ENCODE measurements at regions not wholly inside any gene's neighbourhood (a gene's known extent, or its start where the extent isn't known, plus 50 kb on each side); places are given as distances from the start of the nearest gene placed in this dataset.

GRCh38 chr11:104796301-104796700 is 102.0 kb downstream of the CASP12 start:
- Histone ChIP-seq H2BK20ac (ENCODE audit: low read length) (no peak overlapping the region), H2AK5ac (ENCODE audit: low read depth, low read length) (no peak overlapping the region), H3K36me3 (ENCODE audit: control insufficient read depth in 2 of 4, insufficient read depth in 4 of 4, low read length in 3 of 4) (no peaks in the 10 kb centered on the region), H3K9ac (replicated peaks in 1 of 4; ENCODE audit: extremely low read depth in 1 of 4, low read depth in 3 of 4, low read length in 3 of 4) (no peak overlapping the region), H3K79me2 (ENCODE audit: control insufficient read depth in 1 of 2, insufficient read depth in 2 of 2, low read length in 2 of 2) (no peaks in the 10 kb centered on the region), H3K4me2 (ENCODE audit: insufficient read depth in 1 of 2, low read depth in 2 of 2, low read length in 2 of 2) (no peak overlapping the region), H3K27ac (ENCODE audit: low read depth, low read length) (no peak overlapping the region), H2BK12ac (ENCODE audit: low read depth, low read length) (no peak overlapping the region), H3K14ac (ENCODE audit: insufficient read length) (no peak overlapping the region), H3K23me2 (ENCODE audit: low read depth, low read length) (no peaks in the 10 kb centered on the region), H3K79me1 (ENCODE audit: low read depth, low read length) (no peaks in the 10 kb centered on the region), H3K4me3 (ENCODE audit: extremely low read depth in 1 of 4, insufficient read depth in 2 of 4, low read depth in 3 of 4, low read length in 4 of 4) (no peak overlapping the region), H2AFZ (ENCODE audit: low read length) (no peak overlapping the region), H3K56ac (replicated peaks; ENCODE audit: insufficient read length, low read depth, low read length) (no peak overlapping the region), H4K5ac (ENCODE audit: insufficient read length, low read depth, low read length) (no peak overlapping the region), H3K9me3 (ENCODE audit: insufficient read depth in 2 of 2, low read depth in 1 of 2, low read length in 1 of 2) (peaks cover 0 to 2% of the 10 kb centered on the region in 2 experiments; a peak in 1 of 4 replicates), H2BK120ac (replicated peaks; ENCODE audit: low read depth, low read length) (no peak overlapping the region), H3K4ac (replicated peaks; ENCODE audit: insufficient read length, low read depth, low read length) (no peak overlapping the region), H3K4me1 (replicated peaks in 1 of 4; ENCODE audit: control insufficient read depth in 3 of 4, insufficient read depth in 4 of 4, low read length in 3 of 4) (no peaks in the 10 kb centered on the region), H3K18ac (ENCODE audit: extremely low read depth, low read length) (no peak overlapping the region), H2BK5ac (ENCODE audit: low read depth, low read length) (no peak overlapping the region), H3K23ac (ENCODE audit: insufficient read length) (no peak overlapping the region), H4K20me1 (replicated peaks in 1 of 2; ENCODE audit: control insufficient read depth in 1 of 2, insufficient read depth in 2 of 2, low read length in 2 of 2) (no peaks in the 10 kb centered on the region), H4K91ac (replicated peaks; ENCODE audit: insufficient read length, low read length) (no peak overlapping the region), H2BK15ac (ENCODE audit: low read length) (no peak overlapping the region), H4K8ac (ENCODE audit: extremely low read depth, insufficient read depth, low read length) (no peak overlapping the region), H3K27me3 (replicated peaks in 1 of 4; ENCODE audit: control insufficient read depth in 3 of 4, extremely low read depth in 1 of 4, insufficient read depth in 3 of 4, low read length in 3 of 4) (no peaks in the 10 kb centered on the region)
- no peak for DNase-seq (ENCODE audit: low read depth in 1 of 2, low spot score in 2 of 2)
- CTCF ChIA-PET (ENCODE audit: partially characterized antibody) = no interaction called here
- POLR2A ChIA-PET (ENCODE audit: partially characterized antibody) = no interaction called here
- no peak for FAIRE-seq
- TF ChIP-seq CEBPB (IDR thresholded peaks at IDR 0.05; ENCODE audit: low read depth, low read length) (no peak), USF2 (IDR thresholded peaks at IDR 0.05; ENCODE audit: low read length) (no peak), BACH1 (IDR thresholded peaks at IDR 0.05; ENCODE audit: low read length) (no peak), CHD1 (IDR thresholded peaks at IDR 0.05; ENCODE audit: low read depth, low read length) (no peak), SP1 (IDR thresholded peaks at IDR 0.05; ENCODE audit: low read depth, low read length) (no peak), ZNF274 (IDR thresholded peaks at IDR 0.05; ENCODE audit: borderline replicate concordance, extremely low read depth, low read length) (no peak), TCF12 (IDR thresholded peaks at IDR 0.05; ENCODE audit: low read depth, low read length) (no peak), CBX8 (IDR thresholded peaks at IDR 0.05; ENCODE audit: borderline replicate concordance, low read depth, low read length) (no peak), GABPA (IDR thresholded peaks at IDR 0.05; ENCODE audit: borderline replicate concordance, insufficient read depth, low read length) (no peak), TAF7 (optimal IDR thresholded peaks at IDR 0.05; ENCODE audit: borderline replicate concordance, low read depth, low read length) (no peak), YY1 (IDR thresholded peaks at IDR 0.05; ENCODE audit: low read depth, low read length) (no peak), CTCF (IDR thresholded peaks at IDR 0.05; ENCODE audit: control extremely low read depth in 1 of 3, insufficient read depth in 1 of 3, low read depth in 1 of 3, low read length in 3 of 3) (no peak), POLR2AphosphoS5 (IDR thresholded peaks at IDR 0.05; ENCODE audit: low read depth, low read length) (no peak), POU5F1 (IDR thresholded peaks at IDR 0.05; ENCODE audit: low read depth, low read length) (no peak)

All from H1 (cell line).